ENCODE measurements at regions not wholly inside any gene's neighbourhood (a gene's known extent, or its start where the extent isn't known, plus 50 kb on each side); places are given as distances from the start of the nearest gene placed in this dataset.
"Not testable (repeated sequence)": the region's sequence is repeated elsewhere in the genome, so short reads cannot be mapped to it uniquely, and the experiment has no call there.

GRCh38 chr1:178587096-178587495 is 74.2 kb downstream of the TEX35 start:
- DNase-seq (ENCODE audit: low read depth), result no peak
- TF ChIP-seq, protein P1, sequence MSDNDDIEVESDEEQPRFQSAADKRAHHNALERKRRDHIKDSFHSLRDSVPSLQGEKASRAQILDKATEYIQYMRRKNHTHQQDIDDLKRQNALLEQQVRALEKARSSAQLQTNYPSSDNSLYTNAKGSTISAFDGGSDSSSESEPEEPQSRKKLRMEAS (IDR thresholded peaks at IDR 0.05; ENCODE audit: low read depth, low read length), result no peak
- TF ChIP-seq, protein P2, sequence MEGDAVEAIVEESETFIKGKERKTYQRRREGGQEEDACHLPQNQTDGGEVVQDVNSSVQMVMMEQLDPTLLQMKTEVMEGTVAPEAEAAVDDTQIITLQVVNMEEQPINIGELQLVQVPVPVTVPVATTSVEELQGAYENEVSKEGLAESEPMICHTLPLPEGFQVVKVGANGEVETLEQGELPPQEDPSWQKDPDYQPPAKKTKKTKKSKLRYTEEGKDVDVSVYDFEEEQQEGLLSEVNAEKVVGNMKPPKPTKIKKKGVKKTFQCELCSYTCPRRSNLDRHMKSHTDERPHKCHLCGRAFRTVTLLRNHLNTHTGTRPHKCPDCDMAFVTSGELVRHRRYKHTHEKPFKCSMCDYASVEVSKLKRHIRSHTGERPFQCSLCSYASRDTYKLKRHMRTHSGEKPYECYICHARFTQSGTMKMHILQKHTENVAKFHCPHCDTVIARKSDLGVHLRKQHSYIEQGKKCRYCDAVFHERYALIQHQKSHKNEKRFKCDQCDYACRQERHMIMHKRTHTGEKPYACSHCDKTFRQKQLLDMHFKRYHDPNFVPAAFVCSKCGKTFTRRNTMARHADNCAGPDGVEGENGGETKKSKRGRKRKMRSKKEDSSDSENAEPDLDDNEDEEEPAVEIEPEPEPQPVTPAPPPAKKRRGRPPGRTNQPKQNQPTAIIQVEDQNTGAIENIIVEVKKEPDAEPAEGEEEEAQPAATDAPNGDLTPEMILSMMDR (IDR thresholded peaks at IDR 0.05; ENCODE audit: low read depth, low read length), result no peak
- TF ChIP-seq MYC (IDR thresholded peaks at IDR 0.05; ENCODE audit: low read depth, low read length) (no peak), POLR2A (IDR thresholded peaks at IDR 0.05; ENCODE audit: extremely low read depth, insufficient read length) (no peak)
- H3K4me3 ChIP-seq (ENCODE audit: low read depth, low read length), result no peak overlapping the region

- no peak for DNase-seq (ENCODE audit: low read depth)
- TF ChIP-seq MYC (IDR thresholded peaks at IDR 0.05; ENCODE audit: low read depth, low read length), result no peak
- TF ChIP-seq, protein P1 (IDR thresholded peaks at IDR 0.05; ENCODE audit: low read depth, low read length), result no peak
- TF ChIP-seq, protein P2 (IDR thresholded peaks at IDR 0.05; ENCODE audit: low read depth, low read length), result no peak
- TF ChIP-seq POLR2A (IDR thresholded peaks at IDR 0.05; ENCODE audit: extremely low read depth, insufficient read length), result no peak
- H3K4me3 ChIP-seq (ENCODE audit: low read depth, low read length), result no peak overlapping the region
These were observed 75.1 kb downstream of the TEX35 start for GRCh38 chr1:178587975-178588374.

DNA sequence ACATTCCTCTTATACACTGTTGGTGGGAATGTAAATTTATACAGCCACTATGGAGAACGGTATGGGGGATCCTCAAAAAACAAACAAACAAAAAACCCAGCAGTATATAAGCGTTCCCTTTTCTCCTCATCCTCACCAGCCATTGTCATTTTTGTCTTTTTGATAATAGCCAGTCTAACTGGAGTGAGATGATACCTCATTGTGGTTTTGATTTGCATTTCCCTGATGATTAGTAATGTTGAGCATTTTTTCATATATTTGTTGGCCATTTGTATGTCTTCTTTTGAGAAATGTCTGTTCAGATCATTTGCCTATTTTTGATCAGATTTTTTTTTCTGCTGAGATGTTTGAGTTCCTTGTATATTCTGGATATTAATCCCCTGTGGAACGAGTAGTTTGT is 76.1 kb downstream of the TEX35 start:
- DNase-seq (ENCODE audit: low read depth); H3K4me3 ChIP-seq (ENCODE audit: low read depth, low read length): not testable (repeated sequence)

GRCh38 chr1:178591811-178592210 is 78.9 kb downstream of the TEX35 start:
- not testable (repeated sequence) for DNase-seq (ENCODE audit: low read depth); H3K4me3 ChIP-seq (ENCODE audit: low read depth, low read length)

- no peak for TF ChIP-seq MYC (IDR thresholded peaks at IDR 0.05; ENCODE audit: low read depth, low read length)
- TF ChIP-seq, protein P1 (IDR thresholded peaks at IDR 0.05; ENCODE audit: low read depth, low read length), result no peak
- TF ChIP-seq POLR2A (IDR thresholded peaks at IDR 0.05; ENCODE audit: extremely low read depth, insufficient read length), result no peak
- TF ChIP-seq, protein P2 (IDR thresholded peaks at IDR 0.05; ENCODE audit: low read depth, low read length), result no peak
- DNase-seq (ENCODE audit: low read depth), result no peak
- no peak overlapping the region for H3K4me3 ChIP-seq (ENCODE audit: low read depth, low read length)
These were observed 80.6 kb downstream of the TEX35 start for GRCh38 chr1:178593515-178593914.

GRCh38 chr1:178594133-178594532 is 81.2 kb downstream of the TEX35 start:
- H3K4me3 ChIP-seq (ENCODE audit: low read depth, low read length), result no peak overlapping the region
- no peak for TF ChIP-seq POLR2A (IDR thresholded peaks at IDR 0.05; ENCODE audit: extremely low read depth, insufficient read length)
- DNase-seq (ENCODE audit: low read depth), result no peak

- no peak for DNase-seq (ENCODE audit: low read depth)
- H3K4me3 ChIP-seq (ENCODE audit: low read depth, low read length), result no peak overlapping the region
- no peak for TF ChIP-seq POLR2A (IDR thresholded peaks at IDR 0.05; ENCODE audit: extremely low read depth, insufficient read length)
- TF ChIP-seq, protein P1 (IDR thresholded peaks at IDR 0.05; ENCODE audit: low read depth, low read length), result no peak
- no peak for TF ChIP-seq MYC (IDR thresholded peaks at IDR 0.05; ENCODE audit: low read depth, low read length)
These were observed 82.6 kb downstream of the TEX35 start for GRCh38 chr1:178595491-178595890.

- H3K4me3 ChIP-seq (ENCODE audit: low read depth, low read length), result no peak overlapping the region
- TF ChIP-seq, protein P1 (IDR thresholded peaks at IDR 0.05; ENCODE audit: low read depth, low read length), result no peak
- TF ChIP-seq, protein P2 (IDR thresholded peaks at IDR 0.05; ENCODE audit: low read depth, low read length), result no peak
- no peak for TF ChIP-seq MYC (IDR thresholded peaks at IDR 0.05; ENCODE audit: low read depth, low read length)
- TF ChIP-seq POLR2A (IDR thresholded peaks at IDR 0.05; ENCODE audit: extremely low read depth, insufficient read length), result no peak
- DNase-seq (ENCODE audit: low read depth), result no peak
These were observed 86.2 kb downstream of the TEX35 start for GRCh38 chr1:178599087-178599486.

Data from NB4 (cell line).